ENCODE measurements at regions not wholly inside any gene's neighbourhood (a gene's known extent, or its start where the extent isn't known, plus 50 kb on each side); places are given as distances from the start of the nearest gene placed in this dataset.

DNA sequence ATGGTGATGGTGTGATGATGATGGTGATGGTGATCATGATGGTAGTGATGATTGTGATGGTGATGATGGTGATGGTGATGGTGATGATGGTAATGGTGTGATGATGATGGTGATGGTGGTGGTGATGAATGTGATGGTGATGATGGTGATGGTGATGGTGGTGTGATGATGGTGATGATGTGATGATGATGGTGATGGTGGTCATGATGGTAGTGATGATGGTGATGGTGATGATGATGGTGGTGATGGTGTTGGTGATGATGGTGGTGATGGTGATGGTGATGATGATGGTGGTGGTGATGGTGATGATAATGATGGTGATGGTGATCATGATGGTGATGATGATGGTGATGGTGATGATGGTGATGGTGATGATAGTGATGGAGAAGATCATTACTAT is 120.3 kb downstream of the ZNF664 start:
- ATAC-seq, result no peak
- no peak for DNase-seq
- intact Hi-C loops (cut with DNase I, micrococcal nuclease), result no loop called here

DNA sequence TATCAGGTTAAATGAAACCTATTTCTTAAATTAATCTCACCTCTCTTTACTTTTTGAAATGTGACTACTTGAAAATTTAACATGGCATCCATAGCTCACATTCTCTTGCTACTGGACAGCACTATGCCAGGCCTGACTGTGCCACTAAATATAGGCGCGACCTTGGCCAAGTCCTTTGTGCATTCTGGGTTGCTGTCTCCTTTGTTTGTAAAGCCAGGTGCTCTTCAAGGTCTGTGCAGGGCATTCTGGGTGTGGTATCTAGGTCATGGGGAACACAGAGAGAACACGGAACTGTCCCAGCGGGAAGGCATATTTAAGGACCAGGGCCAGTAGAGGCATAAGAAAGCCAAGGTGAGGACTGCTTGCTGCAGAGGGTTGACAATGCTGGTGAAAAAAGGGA is 121.2 kb downstream of the ZNF664 start:
- DNase-seq, result no peak
- intact Hi-C loops (cut with DNase I, micrococcal nuclease), result no loop called here
- peak; percentile 69 for ATAC-seq

DNA sequence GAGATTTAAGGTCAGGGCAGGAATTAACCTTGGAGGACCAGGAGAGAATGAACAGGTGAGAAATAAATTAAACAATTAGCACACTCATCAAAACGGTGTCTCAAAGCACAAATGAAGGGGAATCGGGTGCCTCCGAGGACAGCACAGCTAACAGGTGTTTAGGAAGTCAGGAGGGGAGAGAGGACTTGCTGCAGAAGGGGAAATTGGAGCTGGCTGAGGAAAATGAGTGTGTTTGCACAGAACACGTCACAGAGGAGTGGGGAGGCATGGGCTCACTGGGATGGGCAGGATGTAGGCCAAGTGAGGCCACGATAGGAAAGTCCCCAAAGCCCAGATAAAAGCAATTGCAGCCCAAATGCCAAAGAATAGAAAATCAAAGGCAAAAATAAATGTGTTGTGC is 121.7 kb downstream of the ZNF664 start:
- ATAC-seq, result peak; percentile 26
- intact Hi-C loops (cut with DNase I, micrococcal nuclease), result no loop called here
- DNase-seq, result no peak

DNA sequence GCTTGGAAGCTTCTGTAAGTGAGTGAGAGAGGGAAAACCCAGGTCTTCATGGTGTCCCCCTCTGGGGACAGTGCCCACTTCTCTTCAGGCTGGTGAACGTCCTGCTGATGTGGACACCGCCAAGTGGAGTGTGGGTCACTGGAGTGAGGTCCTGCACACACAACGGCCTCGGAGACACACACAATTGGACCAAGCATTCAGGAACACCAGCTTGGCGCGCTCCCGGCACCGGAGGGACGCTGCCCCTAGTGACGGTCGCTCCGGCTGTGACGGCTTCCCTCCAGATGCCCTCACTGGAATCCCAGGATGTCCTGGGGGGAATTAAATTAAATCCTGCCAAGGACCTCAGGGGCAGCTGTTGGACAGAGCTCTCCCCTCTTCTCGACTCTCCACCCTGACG is 123.1 kb downstream of the ZNF664 start:
- DNase-seq (no peak), ATAC-seq (no peak)
- intact Hi-C loops (cut with DNase I, micrococcal nuclease), result no loop called here

DNA sequence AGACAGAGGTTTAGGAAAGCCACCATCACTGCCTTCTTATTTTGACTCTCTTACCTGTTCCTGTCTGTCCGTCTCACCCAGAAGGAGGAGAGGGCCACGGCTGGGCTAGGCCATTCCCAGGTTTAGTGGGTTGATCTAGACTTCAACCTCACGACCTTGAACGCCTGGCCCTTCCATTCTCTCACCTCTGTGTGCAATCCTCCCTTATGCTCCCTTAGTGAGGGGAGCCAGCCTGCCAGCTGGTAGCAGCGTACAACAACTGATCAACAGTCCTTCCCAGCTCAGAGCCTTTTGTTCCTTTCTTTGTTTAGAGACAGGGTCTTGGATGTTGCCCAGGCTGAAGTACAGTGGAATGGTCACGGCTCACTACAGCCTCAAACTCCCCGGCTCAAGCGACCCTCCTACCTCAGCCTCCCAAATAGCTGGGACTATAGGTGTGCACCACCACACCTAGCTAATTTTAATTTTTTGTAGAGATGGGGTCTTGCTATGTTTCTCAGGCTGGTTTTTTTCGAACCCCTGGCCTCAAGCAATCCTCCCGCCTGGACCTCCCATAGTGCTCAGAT is 123.9 kb downstream of the ZNF664 start:
- ATAC-seq (no peak), DNase-seq (no peak)
- intact Hi-C loops (cut with DNase I, micrococcal nuclease), result no loop called here

DNA sequence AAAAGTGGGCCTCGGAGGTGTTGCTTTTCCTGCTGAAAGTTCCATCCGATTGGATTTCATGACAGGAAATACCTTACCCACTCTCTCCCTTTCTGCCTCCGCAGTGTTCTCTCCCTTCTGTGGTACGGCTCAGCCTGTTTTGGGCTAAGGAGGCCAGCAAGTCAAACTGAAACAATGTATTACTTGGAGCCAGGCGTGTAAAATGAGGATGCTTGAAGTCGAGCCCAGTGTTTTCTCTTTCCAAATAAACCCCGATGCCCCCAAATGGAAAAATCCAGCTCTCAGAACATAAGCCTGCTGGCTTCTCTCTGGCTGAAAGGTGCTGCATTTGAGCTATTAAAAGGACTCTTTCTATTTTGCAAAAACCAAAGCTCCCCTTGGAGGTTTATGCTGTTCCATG is 124.7 kb downstream of the ZNF664 start:
- ATAC-seq (no peak), DNase-seq (no peak)
- intact Hi-C loops (cut with DNase I, micrococcal nuclease), result no loop called here

DNA sequence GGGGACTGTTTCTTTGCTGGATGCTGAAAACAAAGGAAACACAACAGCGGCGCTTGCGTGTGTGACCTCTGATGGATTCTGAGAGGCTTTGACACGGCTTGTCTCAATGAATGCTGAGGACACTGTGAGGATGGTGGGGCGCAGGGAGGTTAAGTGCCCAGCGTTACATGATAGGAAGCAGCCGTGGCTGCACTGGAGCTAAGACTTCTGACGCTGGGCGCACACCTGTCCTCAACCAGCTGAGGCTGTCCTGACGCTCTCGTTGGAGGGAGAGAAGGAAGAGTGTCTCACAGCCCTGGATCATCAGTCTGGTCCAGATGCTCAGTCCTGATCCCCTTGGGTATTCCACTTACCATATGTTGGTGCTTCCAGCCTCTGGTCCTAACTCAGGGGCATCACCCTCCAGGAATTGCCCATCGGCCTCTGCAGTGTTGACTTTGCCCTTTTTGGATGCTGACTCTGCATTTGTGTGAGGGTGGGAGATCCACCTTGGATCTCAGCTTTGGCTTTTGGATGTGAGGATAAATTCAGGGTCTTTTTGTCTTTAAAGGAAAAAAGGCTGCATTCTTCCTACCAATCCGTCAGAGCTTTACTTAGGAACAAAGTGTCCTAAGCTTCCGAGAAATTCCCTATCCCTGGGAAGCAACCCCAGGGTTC is 125.2 kb downstream of the ZNF664 start:
- intact Hi-C loops (cut with DNase I, micrococcal nuclease), result no loop called here
- ATAC-seq (no peak), DNase-seq (no peak)

DNA sequence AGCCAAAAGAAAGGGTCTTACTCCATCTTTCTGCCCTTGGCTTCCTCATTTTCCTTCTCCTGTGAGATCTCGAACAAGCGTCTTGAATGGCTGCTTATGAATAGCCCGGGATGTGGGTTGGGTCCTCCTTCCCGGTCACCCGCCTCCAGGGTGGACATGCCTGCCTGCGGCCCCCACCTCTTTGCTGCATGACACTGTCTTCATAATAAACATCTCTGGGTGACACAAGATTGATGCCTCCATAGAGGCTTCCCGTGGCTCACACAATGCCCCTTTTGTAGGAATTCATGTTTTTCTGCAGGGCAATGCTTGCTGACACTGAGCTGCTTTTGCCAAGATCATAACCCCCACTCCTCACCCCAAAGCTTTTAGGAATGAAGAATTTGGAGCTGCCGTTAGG is 125.9 kb downstream of the ZNF664 start:
- intact Hi-C loops (cut with DNase I, micrococcal nuclease), result no loop called here
- ATAC-seq (no peak), DNase-seq (no peak)

DNA sequence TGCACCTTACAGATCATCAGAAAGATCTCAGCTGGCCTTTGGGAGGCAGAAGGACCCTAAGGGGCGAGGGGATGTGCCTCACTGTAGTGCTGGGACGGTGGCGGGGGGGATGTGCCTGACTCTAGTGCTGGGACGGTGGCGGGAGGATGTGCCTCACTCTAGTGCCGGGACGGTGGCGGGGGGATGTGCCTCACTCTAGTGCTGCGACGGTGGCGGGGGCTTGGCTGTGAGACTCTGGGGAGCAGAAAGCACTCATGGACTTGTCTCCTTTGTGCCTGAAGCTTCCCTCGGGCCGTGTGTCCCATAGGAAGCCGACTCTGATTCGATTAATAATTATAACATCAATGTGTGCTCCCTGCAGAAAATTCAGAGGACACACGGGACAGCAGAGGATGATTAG is 126.6 kb downstream of the ZNF664 start:
- DNase-seq (no peak), ATAC-seq (no peak)
- intact Hi-C loops (cut with DNase I, micrococcal nuclease), result no loop called here

DNA sequence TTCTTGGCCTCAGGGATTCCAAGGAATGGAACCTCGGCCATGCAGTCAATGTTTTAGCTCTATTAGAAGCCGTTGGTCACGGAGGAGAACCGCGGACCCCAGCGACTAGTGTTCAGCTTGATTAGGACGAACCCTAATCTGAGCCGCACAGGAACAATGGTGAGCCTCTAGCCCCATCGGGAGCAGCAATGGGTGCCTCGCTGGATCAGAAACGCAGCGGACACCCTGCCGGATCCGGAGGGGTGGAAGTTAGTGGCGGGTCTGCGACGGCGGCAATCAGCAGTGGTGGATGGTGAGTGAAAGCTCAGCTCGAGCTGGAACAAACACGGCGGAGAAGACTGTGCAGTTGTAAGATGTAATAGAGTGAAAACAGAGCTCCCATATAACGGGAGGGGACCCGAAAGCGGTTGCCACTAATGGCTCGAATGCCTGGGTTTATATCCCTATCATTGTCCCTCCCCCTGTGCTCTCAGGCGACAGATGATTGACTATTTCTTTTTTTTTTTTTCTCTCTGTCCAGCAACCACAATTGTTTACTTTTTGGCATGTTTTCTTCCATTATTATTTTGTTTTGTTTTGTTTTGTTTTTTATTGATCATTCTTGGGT is 127.7 kb downstream of the ZNF664 start:
- ATAC-seq, result no peak
- intact Hi-C loops (cut with DNase I, micrococcal nuclease), result no loop called here
- DNase-seq, result no peak

DNA sequence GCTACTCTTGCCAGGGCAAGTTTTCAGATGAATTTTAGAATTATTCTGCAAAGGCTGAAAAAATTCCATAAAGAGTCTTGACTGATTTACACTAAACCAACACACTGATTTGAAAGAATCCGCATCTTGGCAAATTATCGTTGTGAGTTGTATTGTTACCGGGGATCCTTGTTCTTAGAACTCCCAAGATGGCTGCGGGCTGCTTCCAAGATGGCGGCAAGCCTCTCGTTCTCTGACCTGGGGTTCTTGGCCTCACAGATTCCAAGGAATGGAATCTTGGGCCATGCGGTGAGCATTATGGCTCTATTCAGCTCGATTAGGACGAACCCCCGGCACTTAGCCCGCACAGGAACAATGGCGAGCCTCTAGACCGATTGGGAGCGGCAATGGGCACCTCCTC is 132.5 kb downstream of the ZNF664 start:
- ATAC-seq, result no peak
- no peak for DNase-seq
- intact Hi-C loops (cut with DNase I, micrococcal nuclease), result no loop called here

DNA sequence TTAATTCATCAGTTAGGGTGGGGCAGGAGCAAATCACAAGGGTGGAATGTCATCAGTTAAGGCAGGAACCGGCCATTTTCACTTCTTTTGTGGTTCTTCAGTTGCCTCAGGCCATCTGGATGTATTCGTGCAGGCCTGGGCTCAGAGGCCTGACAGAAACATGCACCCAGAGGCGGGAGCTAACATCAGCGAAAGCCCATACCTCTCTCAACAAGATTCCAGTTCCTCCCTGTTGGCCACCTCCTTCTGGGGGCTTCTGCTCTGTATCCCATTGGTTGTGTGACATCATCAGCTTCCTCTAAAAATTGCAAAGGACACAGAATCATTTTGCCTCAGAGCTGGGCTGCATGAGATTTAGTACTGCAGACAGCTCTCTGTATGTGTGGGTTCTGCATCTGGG is 134.3 kb downstream of the ZNF664 start:
- DNase-seq, result no peak
- intact Hi-C loops (cut with DNase I, micrococcal nuclease), result no loop called here
- ATAC-seq, result no peak

DNA sequence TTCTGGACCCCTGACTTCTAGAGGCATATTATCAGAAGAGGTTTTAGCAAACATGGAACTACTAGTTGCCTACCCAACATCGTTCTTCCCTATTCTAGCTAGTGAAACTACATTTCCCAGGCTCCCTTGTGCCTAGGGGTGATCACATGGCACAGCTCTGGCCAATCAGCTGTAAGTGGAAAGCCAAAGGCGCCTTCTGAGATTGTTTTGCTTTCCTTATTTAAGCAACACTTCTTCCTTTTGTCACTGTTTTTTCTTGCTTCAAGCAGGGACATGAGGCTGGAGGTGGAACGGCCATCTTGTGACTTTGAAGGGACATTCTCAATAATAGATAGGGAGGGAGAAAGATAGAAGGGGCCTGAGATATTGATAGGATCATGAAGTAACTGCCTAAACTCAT is 136.7 kb downstream of the ZNF664 start:
- ATAC-seq (no peak), DNase-seq (no peak)
- intact Hi-C loops (cut with DNase I, micrococcal nuclease), result no loop called here

DNA sequence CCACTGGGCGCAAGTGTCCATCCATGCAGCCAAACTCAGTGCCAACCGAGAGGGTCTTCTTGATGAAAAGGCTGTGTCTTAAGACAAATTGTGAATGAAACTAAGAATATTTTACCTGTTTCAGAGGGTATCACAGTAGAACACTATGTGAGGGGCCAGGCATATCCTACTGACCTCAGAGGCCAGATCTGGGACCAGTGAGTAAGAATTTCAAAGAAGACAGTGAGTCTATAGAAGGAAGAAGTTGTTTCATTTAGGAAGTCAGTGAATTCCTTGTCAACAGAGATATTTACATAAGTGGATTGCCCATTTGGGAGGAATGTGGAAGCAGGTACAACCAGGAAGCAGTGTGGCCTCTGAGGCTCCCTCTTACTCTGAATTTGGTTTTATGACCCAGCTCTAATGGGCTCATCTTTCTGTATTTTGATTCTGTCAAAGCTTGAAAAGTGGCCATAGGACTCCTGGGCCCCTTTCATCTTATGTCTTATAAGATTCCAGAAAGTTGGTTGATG is 137.4 kb downstream of the ZNF664 start:
- intact Hi-C loops (cut with DNase I, micrococcal nuclease), result no loop called here
- DNase-seq (no peak), ATAC-seq (no peak)

DNA sequence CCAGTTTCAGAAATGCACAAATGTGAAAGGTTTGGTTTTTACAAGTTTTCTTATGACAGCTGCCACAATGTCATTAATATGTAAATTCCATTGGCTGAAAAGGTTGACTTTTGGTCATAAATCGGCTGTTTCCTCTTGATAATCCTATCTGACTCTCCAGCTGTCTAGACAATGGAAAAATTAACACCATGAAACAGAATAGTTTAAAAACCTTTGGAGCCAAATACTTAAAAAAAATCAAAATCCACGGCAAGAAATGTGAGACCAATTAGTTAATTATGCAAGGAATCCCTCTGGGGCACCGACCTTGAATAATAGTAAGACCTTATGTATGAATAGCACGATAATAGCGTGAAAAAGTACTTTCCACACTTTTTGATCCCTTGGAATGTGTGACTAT is 138.0 kb downstream of the ZNF664 start:
- intact Hi-C loops (cut with DNase I, micrococcal nuclease), result no loop called here
- ATAC-seq (no peak), DNase-seq (no peak)

DNA sequence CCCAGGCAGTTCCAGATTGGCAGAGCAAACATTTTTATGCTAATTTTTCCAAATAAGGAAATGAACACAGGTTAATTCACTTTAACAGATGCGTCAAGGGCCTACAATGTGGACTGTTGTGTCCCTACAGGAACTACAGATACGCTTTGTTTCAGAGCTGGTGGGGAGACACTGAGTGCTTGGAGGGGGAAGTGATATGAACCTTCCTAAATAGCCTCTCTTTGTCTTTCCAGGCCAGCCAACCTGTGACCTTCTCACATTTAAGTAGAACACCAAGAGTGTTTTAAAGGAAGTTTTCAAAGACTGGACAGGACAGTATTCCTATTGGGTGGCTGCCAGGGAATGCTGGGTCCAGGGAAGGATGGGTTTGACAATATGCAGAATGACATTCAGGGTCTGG is 141.3 kb downstream of the ZNF664 start:
- intact Hi-C loops (cut with DNase I, micrococcal nuclease), result no loop called here
- no peak for ATAC-seq

DNA sequence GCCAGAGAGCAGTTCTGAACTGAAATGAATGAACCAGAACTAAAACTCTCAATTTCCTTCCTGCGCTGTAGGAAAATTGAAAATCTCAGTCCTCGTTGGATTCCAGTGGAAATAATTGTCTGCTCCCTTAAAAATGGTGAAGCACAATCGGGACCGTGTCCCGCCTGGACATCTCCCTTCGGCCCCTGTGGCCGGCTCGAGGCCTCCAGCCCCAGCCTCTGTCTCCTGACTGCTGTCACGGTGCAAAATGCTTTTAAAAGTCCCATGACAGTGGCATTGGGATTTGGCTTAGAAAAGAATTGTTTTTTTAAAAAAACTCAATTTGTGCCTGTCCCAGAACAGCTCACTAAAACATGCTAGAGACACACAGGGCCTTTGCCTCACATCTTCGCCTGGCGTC is 142.5 kb downstream of the ZNF664 start:
- intact Hi-C loops (cut with DNase I, micrococcal nuclease), result no loop called here
- no peak for ATAC-seq
- DNase-seq, result no peak

More for the DNA sequence above, 141.3 kb downstream of the ZNF664 start:
- no peak for DNase-seq

DNA sequence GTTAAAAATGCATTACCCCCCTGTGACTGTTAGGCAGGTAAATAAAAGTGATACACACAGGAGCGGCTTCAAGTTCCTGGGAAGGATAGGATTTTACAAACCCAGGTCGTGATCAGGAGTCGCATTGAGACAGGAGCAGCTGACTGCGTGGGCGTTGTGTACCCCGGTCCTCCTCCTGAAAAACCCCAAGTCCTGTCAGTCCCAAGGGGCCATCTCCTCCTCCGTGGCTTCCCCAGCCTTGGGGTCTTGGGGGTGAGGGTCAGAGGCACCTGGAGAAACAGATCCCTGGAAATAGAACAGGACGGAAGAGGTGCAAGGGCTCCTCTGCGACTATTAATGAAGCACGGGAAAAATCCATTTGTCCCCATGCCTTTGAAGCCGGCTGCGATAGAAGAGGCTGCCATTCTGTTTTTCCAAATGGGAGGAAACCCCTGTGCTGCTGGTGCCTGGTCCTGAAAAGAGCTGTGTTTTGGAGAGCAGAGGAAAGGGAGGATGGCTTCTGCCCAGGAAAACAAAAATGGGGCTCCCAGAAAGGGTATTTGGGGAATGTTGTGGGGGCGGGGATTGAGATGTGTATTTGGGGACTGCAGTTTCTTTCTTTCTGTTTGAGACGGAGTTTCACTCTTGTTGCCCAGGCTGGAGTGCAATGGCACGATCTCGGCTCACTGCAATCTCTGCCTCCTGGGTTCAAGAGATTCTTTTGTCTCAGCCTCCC is 143.1 kb downstream of the ZNF664 start:
- DNase-seq (no peak), ATAC-seq (no peak)
- intact Hi-C loops (cut with DNase I, micrococcal nuclease), result no loop called here

DNA sequence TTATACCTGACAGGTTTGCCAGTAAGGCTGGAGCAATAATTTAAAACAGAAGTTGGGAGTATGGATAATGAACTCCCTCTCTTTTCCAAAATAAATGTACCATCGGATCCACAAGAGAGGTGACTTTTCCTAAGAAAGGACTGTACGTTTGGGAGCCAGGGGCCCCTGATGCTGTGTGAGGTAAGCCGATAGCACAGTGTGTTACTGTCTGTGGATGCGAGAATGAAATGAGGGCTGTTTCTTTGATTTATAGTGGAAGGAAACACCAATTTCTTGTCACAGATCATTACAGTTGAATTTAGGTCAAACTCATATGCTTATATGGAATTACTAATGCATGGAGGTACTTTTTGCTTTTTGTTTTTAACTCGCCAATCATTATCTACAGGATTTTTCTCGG is 147.7 kb downstream of the ZNF664 start:
- no peak for ATAC-seq
- no peak for DNase-seq
- intact Hi-C loops (cut with DNase I, micrococcal nuclease), result no loop called here

DNA sequence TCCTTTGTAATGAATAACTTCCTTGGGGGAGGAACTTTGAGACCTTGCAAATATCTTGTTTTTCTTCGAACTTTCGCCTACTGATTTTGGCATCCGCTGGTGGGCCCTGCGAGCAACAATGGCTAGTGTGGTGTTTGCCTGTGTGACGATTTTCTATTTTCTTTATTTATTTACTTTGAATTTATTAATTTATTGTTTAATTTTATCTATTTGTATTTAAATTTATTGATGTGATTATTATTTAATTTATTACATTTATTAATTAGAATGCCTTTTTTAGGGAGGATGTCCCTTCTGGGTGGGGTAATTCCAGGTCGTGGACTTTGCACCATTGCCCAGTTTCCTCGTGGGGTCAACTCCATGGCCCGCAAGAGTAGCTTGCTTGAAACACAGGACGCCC is 149.7 kb downstream of the ZNF664 start:
- intact Hi-C loops (cut with DNase I, micrococcal nuclease), result no loop called here
- no peak for ATAC-seq

More for the DNA sequence above, 149.7 kb downstream of the ZNF664 start:
- no peak for DNase-seq
